Breast epithelium (tissue), 4 donors: ENCODE measurements at regions not wholly inside any gene's neighbourhood (a gene's known extent, or its start where the extent isn't known, plus 50 kb on each side); places are given as distances from the start of the nearest gene placed in this dataset.
A peak's percentile ranks its signal among the peaks of the same experiment; 100 is the strongest.

Experiments used
- DNase-seq, 2 donors: peaks; one replicate each; pipeline ENCODE4 v3.0.0-alpha.2; 2019; ENCODE audit warnings: low spot score in 2 of 2
- H3K27ac ChIP-seq, 2 donors: fragments of 200-600 bp; sonication (generic) in 1 of 2; one replicate each; pipeline ENCODE4 v1.5.1; 2016 to 2019; ENCODE audit warnings: mild to moderate bottlenecking in 1 of 2
- H3K27me3 ChIP-seq, 2 donors: fragments of 200-600 bp; sonication (generic) in 1 of 2; one replicate each; pipeline versions ENCODE4 v1.5.1 to v1.6.0; 2017 to 2019; ENCODE audit warnings: control low read depth in 1 of 2, mild to moderate bottlenecking in 1 of 2
- H3K36me3 ChIP-seq: fragments of 200-600 bp; one replicate; pipeline ENCODE4 v1.5.1; 2019
- H3K4me1 ChIP-seq, 2 donors: fragments of 200-600 bp; sonication (generic); one replicate each; pipeline ENCODE4 v1.5.1; 2016 to 2019; ENCODE audit warnings: control low read depth in 1 of 2
- H3K4me3 ChIP-seq, 3 donors: fragments of 200-600 bp; sonication (generic); 1 replicate in 2 of 3; 2 replicates in 1 of 3; pipeline ENCODE4 v1.5.1; 2016 to 2019; ENCODE audit warnings: mild to moderate bottlenecking in 3 of 3, moderate library complexity in 2 of 3
- H3K9me3 ChIP-seq, 2 donors: fragments of 200-600 bp; sonication (generic) in 1 of 2; one replicate each; pipeline ENCODE4 v1.5.1; 2016 to 2019; ENCODE audit warnings: control low read depth in 1 of 2
- CTCF ChIP-seq, 3 donors: fragments of 450-650 bp; IDR thresholded peaks; one replicate each; pipeline ENCODE4 v1.5.1; 2016 to 2017; ENCODE audit warnings: antibody characterized with exemption in 3 of 3, mild to moderate bottlenecking in 3 of 3, moderate library complexity in 3 of 3
- POLR2A ChIP-seq: fragments of 450-650 bp; IDR thresholded peaks from one replicate; pipeline ENCODE4 v1.6.1; 2016; ENCODE audit warnings: antibody characterized with exemption, mild to moderate bottlenecking, moderate library complexity
- POLR2AphosphoS5 ChIP-seq, 3 donors: sonication (generic); formaldehyde crosslinking; IDR thresholded peaks; one replicate each; pipeline ENCODE4 v1.6.1; 2017; ENCODE audit warnings: antibody characterized with exemption in 3 of 3
- intact Hi-C: fragments of 100-400 bp; cut with DNase I; formaldehyde crosslinking; loops from one replicate; pipeline ENCODE4 v1.15.1; 2023; ENCODE audit warnings: low total_unique reads

DNA sequence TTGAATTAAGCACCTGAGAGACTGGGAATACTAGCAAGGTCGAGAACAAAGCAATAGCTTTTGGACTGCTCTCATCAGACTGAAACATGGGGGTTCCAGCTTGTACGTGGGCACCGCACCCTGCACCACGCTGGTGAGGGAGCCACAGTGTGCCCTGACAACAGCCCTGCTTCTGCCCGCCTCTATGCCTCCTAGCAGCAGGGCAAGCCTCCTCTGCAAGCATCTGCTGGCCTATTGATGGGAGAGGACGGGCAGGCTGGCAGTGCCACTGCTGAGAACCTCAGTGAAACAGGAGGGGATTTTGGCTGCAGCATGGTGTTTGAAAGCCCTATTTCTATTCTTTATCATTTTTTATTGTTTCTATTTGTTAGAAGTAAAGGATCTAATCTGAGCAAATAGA is 146.1 kb upstream of the OTOS start:
- no peak for TF ChIP-seq CTCF (IDR thresholded peaks at IDR 0.05)
- no peak for TF ChIP-seq POLR2A
- TF ChIP-seq POLR2AphosphoS5 (IDR thresholded peaks at IDR 0.05), result no peak
- Histone ChIP-seq H3K36me3 (no peaks in the 10 kb centered on the region), H3K27ac (no peak overlapping the region), H3K9me3 (no peaks in the 10 kb centered on the region), H3K27me3 (no peaks in the 10 kb centered on the region), H3K4me1 (no peaks in the 10 kb centered on the region), H3K4me3 (no peak overlapping the region)
- no peak for DNase-seq
- intact Hi-C loops, result no loop called here

GRCh38 chr2:240287011-240287410 is 146.6 kb upstream of the OTOS start:
- TF ChIP-seq POLR2AphosphoS5 (IDR thresholded peaks at IDR 0.05), result no peak
- TF ChIP-seq CTCF (IDR thresholded peaks at IDR 0.05), result no peak
- TF ChIP-seq POLR2A, result no peak
- Histone ChIP-seq H3K9me3 (no peaks in the 10 kb centered on the region), H3K36me3 (no peaks in the 10 kb centered on the region), H3K27me3 (no peaks in the 10 kb centered on the region), H3K4me1 (no peaks in the 10 kb centered on the region), H3K4me3 (no peak overlapping the region), H3K27ac (no peak overlapping the region)
- intact Hi-C loops, result no loop called here
- DNase-seq, result no peak

DNA sequence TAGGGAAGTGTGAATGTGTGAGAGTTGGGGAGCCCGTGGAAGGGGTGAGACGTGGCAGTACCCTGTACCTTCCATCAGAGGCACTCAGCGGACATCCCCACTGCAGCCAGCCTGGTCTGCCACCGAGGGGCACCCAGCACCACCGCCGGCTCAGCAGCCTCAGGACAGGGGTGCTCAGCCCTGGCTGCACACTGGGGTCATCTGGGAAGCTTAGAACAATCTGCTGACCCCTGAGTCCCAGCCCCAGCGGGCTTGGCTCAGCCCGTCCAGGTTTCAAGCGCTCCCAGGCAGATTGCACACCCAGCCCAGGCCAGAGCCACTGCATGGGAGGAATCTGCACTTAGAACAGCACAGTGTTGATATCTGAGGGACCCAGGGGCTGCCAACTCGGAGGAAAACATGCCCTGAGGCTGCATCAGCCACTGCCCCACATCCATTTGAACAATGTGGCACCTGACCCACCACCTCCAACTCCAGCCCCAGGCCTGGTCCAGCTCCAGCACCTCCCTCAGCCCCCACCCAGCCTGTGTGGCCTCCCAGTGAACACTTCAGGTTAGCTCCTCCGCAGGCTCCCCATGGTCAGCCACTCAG is 147.1 kb upstream of the OTOS start:
- no peaks in the 10 kb centered on the region for H3K9me3 ChIP-seq
- no peak overlapping the region for H3K27ac ChIP-seq

GRCh38 chr2:240288087-240288521 is 147.4 kb upstream of the GPC1 start:
- no peak overlapping the region for H3K4me3 ChIP-seq
- no peak overlapping the region for H3K27ac ChIP-seq
- no peaks in the 10 kb centered on the region for H3K36me3 ChIP-seq
- H3K9me3 ChIP-seq, result no peaks in the 10 kb centered on the region
- intact Hi-C loops, result no loop called here
- no peaks in the 10 kb centered on the region for H3K27me3 ChIP-seq
- no peak for TF ChIP-seq POLR2A
- H3K4me1 ChIP-seq, result no peaks in the 10 kb centered on the region
- no peak for DNase-seq

More for the DNA sequence above, 147.1 kb upstream of the OTOS start:
- H3K4me3 ChIP-seq, result no peak overlapping the region
- peak in 1 of 2 donors; percentile 38 for DNase-seq
- no peaks in the 10 kb centered on the region for H3K4me1 ChIP-seq
- H3K27me3 ChIP-seq, result no peaks in the 10 kb centered on the region
- intact Hi-C loops, result no loop called here
- TF ChIP-seq POLR2AphosphoS5 (IDR thresholded peaks at IDR 0.05) (no peak), POLR2A (no peak), CTCF (IDR thresholded peaks at IDR 0.05) (no peak)
- H3K36me3 ChIP-seq, result no peaks in the 10 kb centered on the region

DNA sequence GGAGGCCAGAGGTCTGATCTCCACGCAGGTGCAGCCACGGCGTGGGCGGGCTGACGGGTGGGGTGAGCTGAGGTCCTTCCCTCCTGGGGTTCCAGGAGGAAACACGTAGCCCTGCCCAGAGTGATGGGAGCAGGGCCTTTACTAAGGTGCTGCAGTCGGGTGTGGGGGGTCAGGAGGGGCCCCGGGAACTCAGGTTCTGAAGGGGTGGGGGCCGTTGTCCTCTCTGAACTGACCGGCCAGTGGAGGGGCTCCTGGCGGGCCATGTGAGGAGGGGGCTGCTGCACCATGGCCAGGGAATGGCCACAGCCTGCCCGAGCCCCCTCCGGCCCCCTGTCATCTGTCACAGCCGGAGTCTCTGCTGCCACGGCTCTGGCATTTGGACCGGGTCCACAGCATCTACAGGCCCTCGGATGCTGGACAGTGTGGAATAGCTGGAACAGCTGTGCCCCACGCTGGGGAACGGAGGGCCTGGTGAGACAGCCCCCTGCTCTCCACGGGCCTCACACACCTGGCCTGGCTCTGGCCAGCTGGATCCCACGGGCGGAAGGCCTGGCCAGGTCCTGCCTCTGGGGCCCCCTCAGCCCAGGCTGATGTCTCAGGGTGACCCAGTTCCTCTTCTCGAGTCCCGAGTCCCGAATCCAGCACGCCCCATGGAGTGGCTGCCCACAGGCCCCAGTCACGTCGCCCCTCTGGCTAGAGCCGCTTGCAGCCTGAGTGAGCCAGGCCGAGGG is 145.6 kb upstream of the GPC1 start:
- peak in 1 of 2 donors; percentile 48 for DNase-seq
- no peaks in the 10 kb centered on the region for H3K4me1 ChIP-seq
- H3K9me3 ChIP-seq, result no peaks in the 10 kb centered on the region
- H3K27me3 ChIP-seq, result no peaks in the 10 kb centered on the region
- no peak overlapping the region for H3K27ac ChIP-seq
- intact Hi-C loops, result no loop called here
- H3K4me3 ChIP-seq, result no peak overlapping the region
- no peaks in the 10 kb centered on the region for H3K36me3 ChIP-seq
- TF ChIP-seq POLR2A (no peak), CTCF (IDR thresholded peaks at IDR 0.05) (no peak), POLR2AphosphoS5 (IDR thresholded peaks at IDR 0.05) (no peak)
